ENCODE measurements at regions not wholly inside any gene's neighbourhood (a gene's known extent, or its start where the extent isn't known, plus 50 kb on each side); places are given as distances from the start of the nearest gene placed in this dataset.
"Not testable (repeated sequence)": the region's sequence is repeated elsewhere in the genome, so short reads cannot be mapped to it uniquely, and the experiment has no call there.

DNA sequence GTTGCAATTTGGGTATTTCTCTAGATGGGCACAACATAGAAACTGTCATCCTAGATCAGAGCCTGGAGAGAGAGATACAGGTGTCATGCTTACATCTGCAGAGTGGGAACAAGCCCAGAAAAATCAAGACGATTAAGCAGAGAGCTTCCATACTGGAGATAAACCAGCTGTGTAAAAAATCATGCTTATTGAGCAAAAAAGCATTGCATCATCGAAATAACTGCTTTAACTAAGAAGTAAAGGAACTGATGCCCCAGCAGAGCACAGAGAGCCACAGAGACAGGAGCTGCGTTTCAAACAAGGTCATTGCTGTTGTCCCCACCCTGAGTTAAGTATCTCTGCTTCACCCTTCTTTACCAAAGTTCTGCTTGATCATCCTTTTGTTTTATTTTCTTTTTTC lies 138.0 kb downstream of the CCDC74A start:
- H3K9me3 Mint-ChIP-seq (ENCODE audit: unreplicated experiment); H3K4me1 Mint-ChIP-seq (ENCODE audit: insufficient read depth, unreplicated experiment); H3K27me3 Mint-ChIP-seq (ENCODE audit: insufficient read depth, unreplicated experiment); H3K4me3 Mint-ChIP-seq (ENCODE audit: unreplicated experiment); H3K36me3 Mint-ChIP-seq (ENCODE audit: insufficient read depth, unreplicated experiment); DNase-seq (ENCODE audit: unreplicated experiment); H3K27ac Mint-ChIP-seq (ENCODE audit: low read depth, unreplicated experiment); POLR2A ChIA-PET; BruUV-seq (replicated peaks); intact Hi-C loops (cut with micrococcal nuclease): not testable (repeated sequence)
- CTCF ChIA-PET = interaction anchor here (1.5 to 2.5 kb wide), 3 partner anchors 16 to 173 kb away, joined by 3 to 9 read pairs (median 7); partner anchors contain the start of gene MZT2A

DNA sequence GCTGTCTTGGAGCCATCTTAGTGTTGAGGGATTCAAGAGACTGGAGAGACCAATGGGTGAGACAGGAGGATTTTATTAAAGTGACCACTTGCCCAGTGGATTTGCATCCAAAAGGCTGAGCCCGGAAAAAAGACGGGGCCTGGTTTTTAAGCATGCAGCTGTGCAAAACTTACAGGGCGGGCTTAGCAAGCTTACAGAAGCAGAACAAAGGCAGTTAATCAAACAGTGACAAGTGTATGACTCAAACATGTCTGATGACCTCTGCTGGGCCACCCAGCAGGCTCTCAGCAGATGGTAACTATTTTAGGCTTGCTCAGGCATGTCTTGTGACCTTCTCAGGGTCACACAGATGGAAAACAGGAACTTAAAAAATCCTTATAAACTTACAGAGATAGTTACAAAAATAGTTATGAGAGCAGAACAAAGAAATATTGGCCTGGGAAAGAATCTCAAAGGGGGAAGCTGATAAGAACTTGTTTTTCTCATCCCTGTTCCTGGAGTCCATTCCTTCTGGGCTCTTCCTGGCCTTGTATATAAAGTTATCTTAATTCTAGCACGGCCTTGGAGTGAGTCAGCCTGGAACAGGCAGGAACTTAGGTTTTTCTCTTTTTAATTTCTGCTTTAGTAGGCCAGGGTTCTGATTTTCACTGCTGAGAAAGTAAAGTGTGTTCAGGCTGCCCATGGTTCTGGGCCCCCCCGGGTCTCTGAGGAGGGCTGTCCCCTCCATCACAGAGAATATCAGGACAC lies 141.3 kb downstream of the CCDC74A start:
- H3K4me1 Mint-ChIP-seq (ENCODE audit: insufficient read depth, unreplicated experiment); H3K36me3 Mint-ChIP-seq (ENCODE audit: insufficient read depth, unreplicated experiment); H3K4me3 Mint-ChIP-seq (ENCODE audit: unreplicated experiment); H3K9me3 Mint-ChIP-seq (ENCODE audit: unreplicated experiment); H3K27me3 Mint-ChIP-seq (ENCODE audit: insufficient read depth, unreplicated experiment); intact Hi-C loops (cut with micrococcal nuclease): not testable (repeated sequence)
- ChIA-PET CTCF (interaction anchor here (1.3 to 2.3 kb wide), 3 partner anchors 133 to 577 kb away, joined by 3 to 7 read pairs (median 5); no protein-coding TSS in a partner anchor), POLR2A (interaction anchor here (0.7 to 0.9 kb wide), 2 partner anchors 14 to 117 kb away, joined by 3 to 4 read pairs; no protein-coding TSS in a partner anchor)
- peak; percentile 79 for DNase-seq (ENCODE audit: unreplicated experiment)
- TSS peak; percentile 50 for BruUV-seq (replicated peaks)
- peak overlapping the region; percentile 93 for H3K27ac Mint-ChIP-seq (ENCODE audit: low read depth, unreplicated experiment)

DNA sequence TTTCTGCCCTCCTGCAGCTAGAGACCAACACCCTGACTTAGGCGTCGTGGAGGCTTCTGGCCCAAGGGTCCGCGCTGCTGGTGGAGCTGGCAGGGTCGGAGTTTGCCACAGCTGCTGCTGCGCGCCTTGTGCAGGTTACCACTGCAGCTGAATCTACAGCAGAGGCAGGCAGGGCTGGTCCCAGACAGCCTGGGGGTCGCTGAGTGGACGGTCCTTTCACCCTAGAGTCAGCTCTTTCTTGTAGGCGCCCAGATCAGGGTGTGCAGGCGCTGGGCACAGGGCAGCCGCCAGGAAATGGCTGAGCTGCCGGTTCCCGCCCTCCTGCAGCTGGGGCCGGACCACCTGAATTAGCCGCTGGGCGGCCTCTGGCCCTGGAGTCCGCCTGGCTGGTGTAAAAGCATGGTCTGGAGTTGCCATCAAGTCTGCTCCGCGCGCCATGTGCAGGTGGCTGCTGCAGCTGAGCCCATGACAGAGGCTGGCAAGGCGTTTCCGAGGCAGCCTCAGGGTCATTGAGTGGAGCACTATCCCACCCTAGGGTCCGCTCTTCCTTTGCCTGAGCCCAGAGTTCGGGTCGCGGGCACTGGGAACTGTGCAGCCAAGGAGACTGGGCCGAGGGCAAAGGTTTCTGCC lies 144.3 kb downstream of the CCDC74A start:
- H3K4me1 Mint-ChIP-seq (ENCODE audit: insufficient read depth, unreplicated experiment); BruUV-seq (replicated peaks); H3K4me3 Mint-ChIP-seq (ENCODE audit: unreplicated experiment); H3K27me3 Mint-ChIP-seq (ENCODE audit: insufficient read depth, unreplicated experiment); H3K36me3 Mint-ChIP-seq (ENCODE audit: insufficient read depth, unreplicated experiment); DNase-seq (ENCODE audit: unreplicated experiment); H3K9me3 Mint-ChIP-seq (ENCODE audit: unreplicated experiment); H3K27ac Mint-ChIP-seq (ENCODE audit: low read depth, unreplicated experiment): not testable (repeated sequence)
- intact Hi-C loops (cut with micrococcal nuclease) = loop anchor here (10.0 kb wide), 1 partner anchor 177 kb away; the partner anchor contains the start of gene MZT2A
- CTCF ChIA-PET = interaction anchor here (0.5 to 4.3 kb wide), 26 partner anchors 9 to 1318 kb away, joined by 3 to 76 read pairs (median 7); partner anchors contain the start of gene MZT2A
- POLR2A ChIA-PET = interaction anchor here (1.2 kb wide), 1 partner anchor 180 kb away, joined by 3 read pairs; the partner anchor contains the start of gene MZT2A

DNA sequence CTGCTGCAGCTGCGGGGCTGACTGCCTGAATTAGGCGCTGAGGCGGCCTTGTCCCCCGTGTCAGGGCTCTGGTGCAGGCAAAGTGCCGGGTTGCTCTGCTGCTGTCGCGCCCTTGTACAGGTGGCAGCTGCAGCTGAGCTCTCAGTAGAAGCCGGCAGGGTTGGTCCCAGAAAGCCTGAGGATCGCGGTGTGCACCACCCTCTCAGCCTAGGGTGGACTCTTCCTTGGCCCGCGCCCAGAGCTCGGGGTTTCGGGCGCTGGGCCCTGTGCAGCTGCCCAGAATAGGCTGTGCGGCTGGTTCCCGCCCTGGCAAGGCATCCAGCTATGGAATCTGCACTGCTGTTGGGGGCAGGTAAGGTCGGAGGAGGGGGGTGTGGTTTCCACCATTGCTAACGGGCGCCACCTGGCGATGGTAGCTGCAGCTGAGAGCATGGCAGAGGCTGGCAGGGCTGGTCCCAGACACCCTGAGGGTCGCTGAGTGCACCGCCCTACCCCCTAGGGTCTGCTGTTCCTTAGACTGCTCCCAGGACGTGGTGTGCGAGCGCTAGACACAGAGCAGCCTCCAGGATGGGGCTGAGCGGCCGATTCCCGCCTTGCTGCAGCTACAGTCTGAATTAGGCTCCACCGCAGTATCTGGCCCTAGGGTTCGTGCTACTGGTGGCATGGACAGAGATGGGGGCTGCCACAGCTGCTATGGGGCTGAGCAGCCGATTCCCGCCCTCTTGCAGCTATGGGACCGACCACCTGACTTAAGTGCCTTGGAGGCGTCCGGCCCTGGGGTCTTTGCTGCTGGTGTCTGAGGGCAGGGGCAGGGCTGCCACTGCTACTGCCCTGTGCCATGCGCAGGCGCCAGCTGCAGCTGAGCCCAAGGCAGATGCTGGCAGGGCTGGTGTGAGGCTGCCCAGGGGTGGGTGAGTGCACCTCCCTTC lies 145.0 kb downstream of the CCDC74A start:
- POLR2A ChIA-PET = interaction anchor here (0.9 to 1.5 kb wide), 3 partner anchors 10 to 519 kb away, joined by 3 to 5 read pairs (median 4); partner anchors contain the start of gene MZT2A
- not testable (repeated sequence) for BruUV-seq (replicated peaks); H3K4me1 Mint-ChIP-seq (ENCODE audit: insufficient read depth, unreplicated experiment); H3K36me3 Mint-ChIP-seq (ENCODE audit: insufficient read depth, unreplicated experiment); H3K9me3 Mint-ChIP-seq (ENCODE audit: unreplicated experiment); H3K27ac Mint-ChIP-seq (ENCODE audit: low read depth, unreplicated experiment)
- TF ChIP-seq, protein P1, sequence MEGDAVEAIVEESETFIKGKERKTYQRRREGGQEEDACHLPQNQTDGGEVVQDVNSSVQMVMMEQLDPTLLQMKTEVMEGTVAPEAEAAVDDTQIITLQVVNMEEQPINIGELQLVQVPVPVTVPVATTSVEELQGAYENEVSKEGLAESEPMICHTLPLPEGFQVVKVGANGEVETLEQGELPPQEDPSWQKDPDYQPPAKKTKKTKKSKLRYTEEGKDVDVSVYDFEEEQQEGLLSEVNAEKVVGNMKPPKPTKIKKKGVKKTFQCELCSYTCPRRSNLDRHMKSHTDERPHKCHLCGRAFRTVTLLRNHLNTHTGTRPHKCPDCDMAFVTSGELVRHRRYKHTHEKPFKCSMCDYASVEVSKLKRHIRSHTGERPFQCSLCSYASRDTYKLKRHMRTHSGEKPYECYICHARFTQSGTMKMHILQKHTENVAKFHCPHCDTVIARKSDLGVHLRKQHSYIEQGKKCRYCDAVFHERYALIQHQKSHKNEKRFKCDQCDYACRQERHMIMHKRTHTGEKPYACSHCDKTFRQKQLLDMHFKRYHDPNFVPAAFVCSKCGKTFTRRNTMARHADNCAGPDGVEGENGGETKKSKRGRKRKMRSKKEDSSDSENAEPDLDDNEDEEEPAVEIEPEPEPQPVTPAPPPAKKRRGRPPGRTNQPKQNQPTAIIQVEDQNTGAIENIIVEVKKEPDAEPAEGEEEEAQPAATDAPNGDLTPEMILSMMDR (IDR thresholded peaks at IDR 0.05; ENCODE audit: unreplicated experiment) = peak; percentile 54
- DNase-seq (ENCODE audit: unreplicated experiment) = peak; percentile 54
- Mint-ChIP-seq H3K27me3 (ENCODE audit: insufficient read depth, unreplicated experiment) (peaks cover 17% of the 10 kb centered on the region), H3K4me3 (ENCODE audit: unreplicated experiment) (peak overlapping the region; percentile 52)
- intact Hi-C loops (cut with micrococcal nuclease) = loop anchor here (10.0 kb wide), 1 partner anchor 178 kb away; the partner anchor contains the start of gene MZT2A
- CTCF ChIA-PET = interaction anchor here (0.5 to 4.3 kb wide), 35 partner anchors 9 to 1319 kb away, joined by 3 to 76 read pairs (median 4); partner anchors contain the start of gene MZT2A

All from MCF 10A (cell line).